ENCODE measurements at regions not wholly inside any gene's neighbourhood (a gene's known extent, or its start where the extent isn't known, plus 50 kb on each side); places are given as distances from the start of the nearest gene placed in this dataset.

GRCh38 chr3:70803319-70803718 is 490.9 kb upstream of the MDFIC2 start:
- no peak for DNase-seq
- Mint-ChIP-seq H3K4me1 (no peaks in the 10 kb centered on the region), H3K9me3 (no peaks in the 10 kb centered on the region), H3K27ac (no peak overlapping the region), H3K4me3 (no peak overlapping the region), H3K36me3 (no peaks in the 10 kb centered on the region), H3K27me3 (peaks cover 7 to 19% of the 10 kb centered on the region in 2 donors)
- no peak for ATAC-seq (replicated peaks)

- no peak for DNase-seq
- H3K9me3 Mint-ChIP-seq = no peaks in the 10 kb centered on the region
- peaks cover 10 to 23% of the 10 kb centered on the region in 2 donors for H3K27me3 Mint-ChIP-seq
- no peaks in the 10 kb centered on the region for H3K36me3 Mint-ChIP-seq
- no peak for ATAC-seq (replicated peaks)
- H3K4me3 Mint-ChIP-seq = no peak overlapping the region
- H3K27ac Mint-ChIP-seq = no peak overlapping the region
- H3K4me1 Mint-ChIP-seq = no peaks in the 10 kb centered on the region
These were observed 488.5 kb upstream of the MDFIC2 start for GRCh38 chr3:70800951-70801350.

- Mint-ChIP-seq H3K4me3 (no peak overlapping the region), H3K9me3 (peaks cover 0 to 2% of the 10 kb centered on the region in 2 donors), H3K4me1 (no peaks in the 10 kb centered on the region), H3K27ac (no peak overlapping the region), H3K36me3 (no peaks in the 10 kb centered on the region), H3K27me3 (peaks cover 4 to 9% of the 10 kb centered on the region in 2 donors)
- no peak for ATAC-seq (replicated peaks)
- DNase-seq = no peak
These were observed 477.4 kb upstream of the MDFIC2 start for GRCh38 chr3:70789878-70790277.

GRCh38 chr3:70780790-70781189 is 468.4 kb upstream of the MDFIC2 start:
- no peaks in the 10 kb centered on the region for H3K36me3 Mint-ChIP-seq
- no peaks in the 10 kb centered on the region for H3K4me1 Mint-ChIP-seq
- no peak overlapping the region for H3K27ac Mint-ChIP-seq
- no peak for ATAC-seq (replicated peaks)
- H3K9me3 Mint-ChIP-seq = peaks cover 0 to 4% of the 10 kb centered on the region in 2 donors
- H3K4me3 Mint-ChIP-seq = no peak overlapping the region
- DNase-seq = no peak
- peaks cover 0 to 5% of the 10 kb centered on the region in 2 donors for H3K27me3 Mint-ChIP-seq

GRCh38 chr3:70779296-70779695 is 466.9 kb upstream of the MDFIC2 start:
- H3K27me3 Mint-ChIP-seq = peaks cover 0 to 5% of the 10 kb centered on the region in 2 donors
- ATAC-seq (replicated peaks) (no peak), DNase-seq (no peak)
- peaks cover 0 to 4% of the 10 kb centered on the region in 2 donors for H3K9me3 Mint-ChIP-seq
- no peak overlapping the region for H3K4me3 Mint-ChIP-seq
- H3K4me1 Mint-ChIP-seq = no peaks in the 10 kb centered on the region
- H3K27ac Mint-ChIP-seq = no peak overlapping the region
- no peaks in the 10 kb centered on the region for H3K36me3 Mint-ChIP-seq

- ATAC-seq (replicated peaks) (no peak), DNase-seq (no peak)
- Mint-ChIP-seq H3K9me3 (peaks cover 0 to 4% of the 10 kb centered on the region in 2 donors), H3K4me1 (peaks cover 4 to 6% of the 10 kb centered on the region in 2 donors), H3K27me3 (peaks cover 0 to 9% of the 10 kb centered on the region in 2 donors), H3K27ac (no peak overlapping the region), H3K4me3 (no peak overlapping the region), H3K36me3 (no peaks in the 10 kb centered on the region)
These were observed 463.6 kb upstream of the MDFIC2 start for GRCh38 chr3:70776081-70776480.

GRCh38 chr3:70775257-70775656 is 462.8 kb upstream of the MDFIC2 start:
- Mint-ChIP-seq H3K27ac (no peak overlapping the region), H3K4me1 (peaks cover 4 to 7% of the 10 kb centered on the region in 2 donors), H3K36me3 (no peaks in the 10 kb centered on the region), H3K9me3 (peaks cover 0 to 4% of the 10 kb centered on the region in 2 donors), H3K4me3 (no peak overlapping the region), H3K27me3 (peaks cover 0 to 15% of the 10 kb centered on the region in 2 donors)
- ATAC-seq (replicated peaks) = no peak
- no peak for DNase-seq

GRCh38 chr3:70774641-70775040 is 462.2 kb upstream of the MDFIC2 start:
- H3K4me3 Mint-ChIP-seq = no peak overlapping the region
- peaks cover 4 to 7% of the 10 kb centered on the region in 2 donors for H3K4me1 Mint-ChIP-seq
- DNase-seq (no peak), ATAC-seq (replicated peaks) (no peak)
- peaks cover 0 to 3% of the 10 kb centered on the region in 2 donors for H3K36me3 Mint-ChIP-seq
- H3K27me3 Mint-ChIP-seq = peaks cover 0 to 21% of the 10 kb centered on the region in 2 donors
- H3K9me3 Mint-ChIP-seq = peaks cover 0 to 7% of the 10 kb centered on the region in 2 donors
- no peak overlapping the region for H3K27ac Mint-ChIP-seq

GRCh38 chr3:70771426-70772147 is 459.1 kb upstream of the MDFIC2 start:
- Mint-ChIP-seq H3K4me3 (no peak overlapping the region), H3K27me3 (peaks cover 0 to 28% of the 10 kb centered on the region in 2 donors), H3K9me3 (peaks cover 0 to 5% of the 10 kb centered on the region in 2 donors), H3K4me1 (peaks cover 4 to 7% of the 10 kb centered on the region in 2 donors), H3K27ac (no peak overlapping the region), H3K36me3 (peaks cover 0 to 3% of the 10 kb centered on the region in 2 donors)
- ATAC-seq (replicated peaks) (peak; percentile 85 to 93), DNase-seq (no peak)

GRCh38 chr3:70770650-70771049 is 458.2 kb upstream of the MDFIC2 start:
- peaks cover 0 to 5% of the 10 kb centered on the region in 2 donors for H3K9me3 Mint-ChIP-seq
- no peak for DNase-seq
- no peak overlapping the region for H3K4me3 Mint-ChIP-seq
- peaks cover 0 to 24% of the 10 kb centered on the region in 2 donors for H3K27me3 Mint-ChIP-seq
- no peak overlapping the region for H3K27ac Mint-ChIP-seq
- ATAC-seq (replicated peaks) = no peak
- peaks cover 0 to 3% of the 10 kb centered on the region in 2 donors for H3K36me3 Mint-ChIP-seq
- H3K4me1 Mint-ChIP-seq = peaks cover 4 to 7% of the 10 kb centered on the region in 2 donors

- Mint-ChIP-seq H3K9me3 (peaks cover 0 to 5% of the 10 kb centered on the region in 2 donors), H3K4me3 (no peak overlapping the region), H3K27me3 (peaks cover 0 to 22% of the 10 kb centered on the region in 2 donors), H3K4me1 (peaks cover 1 to 3% of the 10 kb centered on the region in 2 donors), H3K27ac (no peak overlapping the region), H3K36me3 (peaks cover 0 to 3% of the 10 kb centered on the region in 2 donors)
- DNase-seq (no peak), ATAC-seq (replicated peaks) (no peak)
These were observed 453.9 kb upstream of the MDFIC2 start for GRCh38 chr3:70766301-70766700.

- ATAC-seq (replicated peaks) (no peak), DNase-seq (no peak)
- H3K4me3 Mint-ChIP-seq = no peak overlapping the region
- H3K27me3 Mint-ChIP-seq = peaks cover 0 to 3% of the 10 kb centered on the region in 2 donors
- H3K9me3 Mint-ChIP-seq = no peaks in the 10 kb centered on the region
- H3K36me3 Mint-ChIP-seq = no peaks in the 10 kb centered on the region
- no peaks in the 10 kb centered on the region for H3K4me1 Mint-ChIP-seq
- no peak overlapping the region for H3K27ac Mint-ChIP-seq
These were observed 451.5 kb upstream of the MDFIC2 start for GRCh38 chr3:70763894-70764293.

GRCh38 chr3:70757658-70758057 is 445.2 kb upstream of the MDFIC2 start:
- no peak overlapping the region for H3K27ac Mint-ChIP-seq
- H3K36me3 Mint-ChIP-seq = no peaks in the 10 kb centered on the region
- DNase-seq (no peak), ATAC-seq (replicated peaks) (no peak)
- no peaks in the 10 kb centered on the region for H3K9me3 Mint-ChIP-seq
- no peaks in the 10 kb centered on the region for H3K4me1 Mint-ChIP-seq
- H3K4me3 Mint-ChIP-seq = no peak overlapping the region
- H3K27me3 Mint-ChIP-seq = peaks cover 0 to 2% of the 10 kb centered on the region in 2 donors

GRCh38 chr3:70755526-70755925 is 443.1 kb upstream of the MDFIC2 start:
- ATAC-seq (replicated peaks) (no peak), DNase-seq (no peak)
- Mint-ChIP-seq H3K4me3 (no peak overlapping the region), H3K9me3 (no peaks in the 10 kb centered on the region), H3K4me1 (no peaks in the 10 kb centered on the region), H3K36me3 (no peaks in the 10 kb centered on the region), H3K27me3 (peaks cover 3 to 10% of the 10 kb centered on the region in 2 donors), H3K27ac (no peak overlapping the region)

GRCh38 chr3:70754314-70754713 is 441.9 kb upstream of the MDFIC2 start:
- H3K36me3 Mint-ChIP-seq = no peaks in the 10 kb centered on the region
- ATAC-seq (replicated peaks) (no peak), DNase-seq (no peak)
- no peak overlapping the region for H3K4me3 Mint-ChIP-seq
- H3K4me1 Mint-ChIP-seq = no peaks in the 10 kb centered on the region
- H3K27me3 Mint-ChIP-seq = peaks cover 3 to 10% of the 10 kb centered on the region in 2 donors
- H3K27ac Mint-ChIP-seq = no peak overlapping the region
- no peaks in the 10 kb centered on the region for H3K9me3 Mint-ChIP-seq
